RCC 7860 (cell line): ENCODE measurements at regions not wholly inside any gene's neighbourhood (a gene's known extent, or its start where the extent isn't known, plus 50 kb on each side); places are given as distances from the start of the nearest gene placed in this dataset.

Experiments used
- DNase-seq: peaks from one replicate; pipeline ENCODE4 v3.0.0-alpha.2; 2015; ENCODE audit warnings: low spot score
- FAIRE-seq: peaks from 2 replicates; lab custom pipeline; 2012; peaks lifted over from hg19 to GRCh38; lab: Jason Lieb, UNC

- peak; percentile 92 for DNase-seq
- FAIRE-seq, result peak; percentile 75
Observed at GRCh38 chr13:75135325-75135825, 346.6 kb downstream of the TBC1D4 start.

GRCh38 chr13:75132701-75133695 is 349.0 kb downstream of the TBC1D4 start:
- DNase-seq (no peak), FAIRE-seq (no peak)

GRCh38 chr13:75129331-75129730 is 352.6 kb downstream of the TBC1D4 start:
- no peak for FAIRE-seq
- DNase-seq, result peak; percentile 26

GRCh38 chr13:75124415-75124814 is 357.6 kb downstream of the TBC1D4 start:
- DNase-seq (no peak), FAIRE-seq (no peak)

GRCh38 chr13:75123428-75123827 is 358.5 kb downstream of the TBC1D4 start:
- no peak for DNase-seq
- FAIRE-seq, result no peak

- no peak for DNase-seq
Observed at GRCh38 chr13:75120085-75120484, 361.9 kb downstream of the TBC1D4 start.

GRCh38 chr13:75115171-75115570 is 366.8 kb downstream of the TBC1D4 start:
- FAIRE-seq (no peak), DNase-seq (no peak)

More at GRCh38 chr13:75120085-75120484, 361.9 kb downstream of the TBC1D4 start:
- FAIRE-seq, result no peak

- DNase-seq (no peak), FAIRE-seq (no peak)
Observed at GRCh38 chr13:75103976-75104375, 378.0 kb downstream of the TBC1D4 start.

- no peak for DNase-seq
- no peak for FAIRE-seq
Observed at GRCh38 chr13:75102001-75102716, 379.8 kb downstream of the TBC1D4 start.

GRCh38 chr13:75101348-75101747 is 380.6 kb downstream of the TBC1D4 start:
- DNase-seq, result no peak
- FAIRE-seq, result no peak

GRCh38 chr13:75092143-75092542 is 389.8 kb downstream of the TBC1D4 start:
- FAIRE-seq, result no peak
- no peak for DNase-seq

GRCh38 chr13:75091718-75092117 is 390.3 kb downstream of the TBC1D4 start:
- FAIRE-seq (no peak), DNase-seq (no peak)

- FAIRE-seq, result no peak
- DNase-seq, result no peak
Observed at GRCh38 chr13:75090872-75091615, 390.9 kb downstream of the TBC1D4 start.

GRCh38 chr13:75088915-75089314 is 393.1 kb downstream of the TBC1D4 start:
- DNase-seq, result no peak
- FAIRE-seq, result no peak

- DNase-seq (peak; percentile 65), FAIRE-seq (no peak)
Observed at GRCh38 chr13:75079226-75079625, 402.7 kb downstream of the TBC1D4 start.

GRCh38 chr13:75076476-75076875 is 405.5 kb downstream of the TBC1D4 start:
- DNase-seq (no peak), FAIRE-seq (no peak)

- no peak for FAIRE-seq
- DNase-seq, result no peak
Observed at GRCh38 chr13:75073786-75074185, 408.2 kb downstream of the TBC1D4 start.

- FAIRE-seq (no peak), DNase-seq (no peak)
Observed at GRCh38 chr13:75072891-75073290, 409.1 kb downstream of the TBC1D4 start.

GRCh38 chr13:75072368-75072767 is 409.6 kb downstream of the TBC1D4 start:
- DNase-seq (no peak), FAIRE-seq (no peak)

GRCh38 chr13:75071796-75072195 is 410.2 kb downstream of the TBC1D4 start:
- FAIRE-seq (no peak), DNase-seq (no peak)

- no peak for FAIRE-seq
Observed at GRCh38 chr13:75071395-75071794, 410.6 kb downstream of the TBC1D4 start.

More at GRCh38 chr13:75071395-75071794, 410.6 kb downstream of the TBC1D4 start:
- DNase-seq, result no peak
